LNCaP clone FGC (cell line): ENCODE measurements at regions not wholly inside any gene's neighbourhood (a gene's known extent, or its start where the extent isn't known, plus 50 kb on each side); places are given as distances from the start of the nearest gene placed in this dataset.

Experiments
- DNase-seq: peaks from one replicate; pipeline ENCODE4 v3.0.0-alpha.2; 2011; ENCODE audit warnings: low read depth
- H3K4me3 ChIP-seq: 2 replicates; pipeline ENCODE4 v1.5.1; 2011; ENCODE audit warnings: mild to moderate bottlenecking, low read depth, low read length, control low read depth
- CTCF ChIP-seq: IDR thresholded peaks from 2 replicates; pipeline ENCODE4 v1.5.1; 2012; ENCODE audit warnings: mild to moderate bottlenecking; ENCODE audit not compliant: control insufficient read depth, insufficient read depth; ENCODE audit errors: extremely low read depth

- no peak overlapping the region for H3K4me3 ChIP-seq
- DNase-seq, result no peak
- TF ChIP-seq CTCF, result no peak
Observed at GRCh38 chr1:157291083-157291482, 152.9 kb upstream of the ETV3 start.

DNA sequence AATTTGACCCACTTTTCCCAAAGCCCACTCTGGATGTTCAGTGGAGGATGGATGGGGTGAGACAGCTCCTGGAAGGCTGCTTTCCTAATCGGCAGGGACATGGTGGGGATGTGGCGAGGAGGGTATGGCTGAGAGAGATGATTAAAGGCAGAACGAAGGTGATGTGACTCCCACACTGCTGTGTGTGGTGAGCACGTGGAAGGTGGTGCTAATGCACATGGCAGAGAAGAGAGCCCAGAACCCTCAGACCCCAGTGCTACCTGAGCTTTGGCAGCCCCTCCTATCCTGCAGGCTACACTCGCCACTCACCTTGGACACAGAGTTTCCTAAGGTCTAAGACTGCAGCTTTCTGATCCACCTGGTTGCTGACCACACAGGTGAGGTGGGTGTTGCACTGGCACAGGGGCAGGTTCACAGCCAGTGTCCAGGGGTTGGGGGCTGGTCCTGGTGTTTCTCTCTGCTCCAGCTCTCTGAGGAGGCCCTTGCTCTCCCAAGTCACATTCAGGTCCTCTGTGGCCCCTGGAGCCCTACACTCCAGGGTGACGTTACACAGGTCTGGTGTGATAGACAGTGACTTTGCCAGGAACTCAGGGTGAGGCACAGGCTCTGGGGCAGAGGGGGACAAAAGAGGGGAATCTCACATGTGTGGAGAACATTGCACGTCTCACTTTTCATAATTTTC lies 151.4 kb upstream of the ETV3 start:
- DNase-seq, result no peak
- no peak overlapping the region for H3K4me3 ChIP-seq
- no peak for TF ChIP-seq CTCF

DNA sequence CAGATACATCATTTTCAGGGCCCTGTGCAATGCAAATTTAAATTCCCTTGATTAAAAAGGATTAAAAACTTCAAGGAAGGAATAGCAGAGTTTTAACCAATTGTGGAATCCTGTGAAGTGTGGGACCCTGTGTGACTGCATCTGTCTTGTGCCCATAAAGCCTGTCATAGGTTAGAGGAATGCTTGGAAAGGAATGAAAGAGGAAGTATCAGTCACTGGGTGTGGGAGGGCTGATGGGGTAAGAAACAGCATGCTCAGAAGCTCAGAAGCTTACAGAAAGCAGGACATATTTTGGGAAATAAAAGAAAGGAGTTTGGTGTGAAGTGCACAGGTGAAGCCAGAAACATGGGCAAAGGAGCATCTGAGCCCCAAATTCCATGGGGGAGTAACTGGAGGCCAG lies 150.8 kb upstream of the ETV3 start:
- no peak for DNase-seq
- no peak overlapping the region for H3K4me3 ChIP-seq
- no peak for TF ChIP-seq CTCF

- DNase-seq, result no peak
- H3K4me3 ChIP-seq, result no peak overlapping the region
- TF ChIP-seq CTCF, result no peak
Observed at GRCh38 chr1:157288492-157288891, 150.3 kb upstream of the ETV3 start.

GRCh38 chr1:157288006-157288405 lies 149.8 kb upstream of the ETV3 start:
- no peak overlapping the region for H3K4me3 ChIP-seq
- no peak for DNase-seq
- no peak for TF ChIP-seq CTCF

DNA sequence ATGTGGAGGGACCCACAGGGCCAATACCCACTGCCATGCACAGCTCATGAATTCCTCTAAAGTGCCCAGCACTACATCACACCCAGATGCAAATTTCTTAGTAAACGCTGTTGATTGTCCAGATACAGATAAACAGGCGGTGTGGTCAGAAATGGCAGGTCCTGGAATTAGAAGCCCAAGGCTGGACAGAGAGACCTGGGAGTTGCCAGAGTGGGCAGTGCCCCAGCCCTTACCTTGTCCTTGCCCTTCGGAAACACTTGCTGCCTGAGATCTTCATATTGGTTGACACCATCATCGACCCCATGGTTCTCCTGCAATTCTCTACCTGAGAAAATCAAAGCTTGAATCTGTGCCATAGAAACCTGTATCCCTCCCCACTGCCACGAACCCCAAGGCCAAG lies 149.3 kb upstream of the ETV3 start:
- no peak for DNase-seq
- H3K4me3 ChIP-seq, result no peak overlapping the region
- no peak for TF ChIP-seq CTCF
